ENCODE measurements at regions not wholly inside any gene's neighbourhood (a gene's known extent, or its start where the extent isn't known, plus 50 kb on each side); places are given as distances from the start of the nearest gene placed in this dataset.

DNA sequence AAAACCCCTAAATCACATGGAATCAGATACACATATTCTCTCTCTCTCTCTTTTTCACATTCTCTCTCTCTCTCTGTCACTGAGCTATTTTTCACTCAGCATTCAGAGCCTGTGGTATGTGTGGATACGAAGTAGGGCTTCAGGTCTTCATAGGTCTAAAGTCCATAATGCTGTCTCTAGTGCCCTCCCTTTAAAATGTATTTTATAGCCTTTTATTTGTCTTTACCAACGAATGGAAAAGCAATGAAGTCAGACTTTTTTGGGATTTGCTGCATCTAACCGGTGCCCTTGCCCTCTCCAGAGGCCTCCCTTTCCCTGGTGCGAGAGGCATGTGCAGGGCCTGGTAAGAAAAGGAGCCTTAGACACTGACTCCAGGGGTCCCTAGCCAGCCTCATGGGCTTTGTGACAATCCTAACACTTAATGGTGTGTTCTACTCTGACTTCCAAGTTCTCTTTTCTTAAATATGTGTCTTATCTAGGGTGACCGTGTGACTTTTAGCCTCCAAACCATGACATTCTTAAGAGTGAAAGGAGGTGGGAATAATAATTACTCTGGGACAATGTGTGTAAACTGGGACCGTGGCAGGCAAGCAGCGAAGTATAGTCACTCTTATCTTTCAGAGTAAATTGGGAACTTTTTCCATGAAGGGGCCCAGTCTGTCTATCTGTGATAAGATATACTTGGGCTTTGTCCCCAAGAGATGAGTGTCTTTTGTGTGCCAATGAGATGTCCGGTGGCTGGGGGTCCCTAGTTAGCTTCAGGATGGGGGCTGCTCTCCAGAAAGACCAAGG is 101.1 kb downstream of the B3GNT2 start:
- no peak for DNase-seq

DNA sequence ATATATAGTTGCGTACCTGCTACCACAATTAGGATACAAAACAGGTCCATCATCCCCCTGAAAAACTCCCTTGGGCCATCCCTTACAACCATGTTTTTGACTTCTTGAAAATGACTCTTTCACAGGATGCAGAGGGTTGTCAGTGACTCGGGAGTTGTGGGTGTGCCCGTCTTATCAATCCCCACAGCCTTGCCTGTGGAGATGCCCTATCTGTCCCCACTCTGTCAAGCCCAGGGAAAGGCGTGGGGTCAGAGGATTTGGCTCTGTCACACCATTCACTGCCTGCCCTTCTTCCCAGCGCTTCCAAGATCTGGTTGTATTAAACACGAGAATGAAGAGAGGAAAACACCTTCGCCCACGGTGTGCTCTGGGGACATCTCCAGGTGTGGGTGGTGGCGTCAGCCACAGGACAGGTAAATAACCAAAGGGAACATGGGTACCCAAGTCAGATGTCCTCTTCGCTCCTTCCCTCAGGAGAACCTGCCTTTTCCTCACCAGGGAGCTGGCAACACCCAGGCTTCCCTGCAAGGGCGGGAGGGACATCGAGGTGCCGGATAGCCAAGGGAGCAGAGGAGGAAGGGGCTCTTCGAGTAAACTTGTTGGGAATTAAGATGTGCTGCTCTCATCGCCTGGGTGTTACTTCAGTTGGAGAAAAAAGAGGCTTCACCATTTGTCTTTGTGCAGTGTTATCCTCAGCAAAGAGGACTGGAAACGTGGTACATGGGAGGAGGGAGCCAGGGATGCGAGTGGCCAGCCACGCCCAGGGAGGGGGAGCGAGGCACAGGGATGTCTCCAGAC is 100.3 kb downstream of the B3GNT2 start:
- DNase-seq, result no peak

DNA sequence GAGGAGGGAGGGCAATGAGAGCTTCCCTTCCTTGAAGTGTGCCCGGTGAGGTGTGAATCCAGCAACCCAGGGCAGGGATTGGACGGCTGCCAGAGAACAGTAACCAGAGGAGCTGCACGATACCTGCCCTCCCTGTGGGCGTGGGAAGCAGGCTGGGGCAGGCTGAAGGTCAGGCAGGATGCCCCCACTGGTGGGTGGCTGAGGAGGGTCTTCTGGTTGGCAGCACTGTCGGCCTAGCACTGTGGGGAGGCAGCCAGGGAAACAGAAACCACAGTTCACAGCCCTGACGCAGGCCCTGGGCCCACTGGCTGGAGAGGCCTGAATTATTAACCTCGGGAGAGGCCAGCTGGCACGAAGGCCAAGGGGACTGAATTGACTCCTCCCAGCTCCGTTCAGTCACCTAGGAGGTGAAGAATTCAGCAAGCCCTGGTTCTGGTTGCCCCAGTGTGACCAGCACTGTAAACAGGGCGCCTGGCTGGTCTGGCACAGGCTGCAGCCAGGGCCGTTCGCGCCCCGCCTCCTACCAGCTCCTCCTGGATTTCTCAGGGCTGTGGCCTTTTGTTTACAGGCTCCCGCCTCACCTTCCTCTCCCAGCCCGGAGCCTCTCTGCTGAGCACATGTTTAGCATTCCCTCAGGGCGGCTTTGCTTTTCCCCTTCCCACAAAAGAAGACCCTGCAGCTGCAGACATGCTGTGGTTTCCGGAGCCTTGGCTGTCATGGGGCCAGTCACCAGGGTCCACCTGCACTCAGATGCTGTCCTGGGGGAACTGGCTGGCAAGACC is 97.8 kb downstream of the B3GNT2 start:
- DNase-seq, result peak in 1 of 2 experiments; percentile 35

DNA sequence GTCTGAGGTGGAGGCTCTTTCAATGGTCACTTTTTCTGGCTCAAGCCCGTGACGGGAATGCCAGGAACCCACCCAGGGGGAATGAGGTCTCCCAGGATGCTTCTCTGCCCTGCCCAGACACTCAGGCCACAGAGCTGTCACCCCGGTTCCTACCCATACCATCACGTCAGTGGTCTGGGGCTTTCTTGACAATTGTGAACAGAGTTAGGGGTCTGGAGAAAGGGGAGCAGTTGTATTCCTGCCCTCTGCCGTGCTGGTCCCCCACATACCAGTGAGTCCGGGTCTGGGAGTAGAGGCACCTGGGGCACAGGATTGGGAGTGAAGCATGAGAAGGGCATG is 97.2 kb downstream of the B3GNT2 start:
- no peak for DNase-seq

DNA sequence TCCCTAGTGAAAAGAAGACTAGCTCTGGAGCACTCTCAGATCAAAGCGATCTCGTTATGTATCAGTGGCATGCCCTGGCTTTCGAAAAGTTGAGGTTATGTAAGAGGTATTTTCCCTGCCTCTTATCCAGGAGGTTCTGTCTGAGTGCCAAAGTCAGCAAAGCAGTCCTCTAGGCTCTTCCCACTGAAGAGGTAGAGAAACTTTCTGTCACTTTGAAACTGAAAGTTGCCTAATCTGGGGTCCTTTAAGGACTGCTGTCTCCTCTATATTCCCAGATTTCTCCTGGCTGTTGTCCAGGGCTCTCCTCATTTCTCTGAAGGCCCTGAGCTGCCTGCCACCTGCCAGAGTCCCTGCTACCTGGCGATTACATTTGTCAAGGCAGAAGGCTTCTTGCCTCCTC is 96.3 kb downstream of the B3GNT2 start:
- no peak for DNase-seq

DNA sequence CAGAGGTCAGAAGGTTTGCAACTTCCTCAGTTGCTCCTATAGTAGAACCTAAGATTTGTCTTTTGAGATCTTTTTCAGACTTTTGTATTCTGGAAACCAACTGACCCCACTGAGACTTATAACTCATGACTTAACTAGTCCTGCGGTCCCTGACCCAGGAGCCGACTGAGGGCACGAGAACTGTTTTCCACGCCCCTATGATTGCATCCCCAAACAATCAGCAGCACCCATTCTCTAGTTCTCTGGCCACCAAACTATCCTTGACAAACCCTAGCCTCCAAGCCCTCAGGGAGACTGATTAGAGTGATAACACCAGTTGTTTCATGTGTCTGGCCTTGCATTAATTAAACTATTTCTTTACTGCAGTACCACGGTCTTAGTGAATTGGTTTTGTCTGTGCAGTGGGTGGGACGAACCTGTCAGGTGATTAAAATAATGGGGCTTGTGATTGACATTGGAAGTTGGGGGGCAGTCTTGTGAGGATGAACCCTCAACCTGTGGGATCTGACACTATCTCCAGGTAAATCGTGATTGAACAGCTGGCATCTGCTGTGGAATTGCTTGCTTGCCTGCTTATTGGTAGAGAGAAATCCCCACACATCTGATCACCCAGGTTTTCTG is 95.7 kb downstream of the B3GNT2 start:
- DNase-seq, result no peak

DNA sequence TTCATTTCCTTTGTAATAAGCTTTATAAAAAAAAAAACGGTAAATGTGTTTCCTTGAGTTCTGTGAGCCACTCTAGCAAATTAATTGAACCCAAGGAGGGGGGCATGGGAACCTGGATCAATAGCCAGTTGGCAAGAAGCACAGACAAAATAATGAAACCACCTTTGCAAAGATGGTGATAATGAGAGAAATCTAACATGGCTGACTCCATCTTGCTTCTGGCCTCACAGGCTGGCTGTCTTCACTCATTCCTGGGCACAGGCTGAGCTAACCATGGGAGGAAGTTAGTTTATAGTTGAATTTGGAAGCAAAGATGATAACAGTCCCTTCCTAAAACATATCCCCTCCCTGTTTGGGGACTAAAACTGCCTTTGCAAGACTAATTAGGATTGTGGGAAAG is 95.1 kb downstream of the B3GNT2 start:
- no peak for DNase-seq

DNA sequence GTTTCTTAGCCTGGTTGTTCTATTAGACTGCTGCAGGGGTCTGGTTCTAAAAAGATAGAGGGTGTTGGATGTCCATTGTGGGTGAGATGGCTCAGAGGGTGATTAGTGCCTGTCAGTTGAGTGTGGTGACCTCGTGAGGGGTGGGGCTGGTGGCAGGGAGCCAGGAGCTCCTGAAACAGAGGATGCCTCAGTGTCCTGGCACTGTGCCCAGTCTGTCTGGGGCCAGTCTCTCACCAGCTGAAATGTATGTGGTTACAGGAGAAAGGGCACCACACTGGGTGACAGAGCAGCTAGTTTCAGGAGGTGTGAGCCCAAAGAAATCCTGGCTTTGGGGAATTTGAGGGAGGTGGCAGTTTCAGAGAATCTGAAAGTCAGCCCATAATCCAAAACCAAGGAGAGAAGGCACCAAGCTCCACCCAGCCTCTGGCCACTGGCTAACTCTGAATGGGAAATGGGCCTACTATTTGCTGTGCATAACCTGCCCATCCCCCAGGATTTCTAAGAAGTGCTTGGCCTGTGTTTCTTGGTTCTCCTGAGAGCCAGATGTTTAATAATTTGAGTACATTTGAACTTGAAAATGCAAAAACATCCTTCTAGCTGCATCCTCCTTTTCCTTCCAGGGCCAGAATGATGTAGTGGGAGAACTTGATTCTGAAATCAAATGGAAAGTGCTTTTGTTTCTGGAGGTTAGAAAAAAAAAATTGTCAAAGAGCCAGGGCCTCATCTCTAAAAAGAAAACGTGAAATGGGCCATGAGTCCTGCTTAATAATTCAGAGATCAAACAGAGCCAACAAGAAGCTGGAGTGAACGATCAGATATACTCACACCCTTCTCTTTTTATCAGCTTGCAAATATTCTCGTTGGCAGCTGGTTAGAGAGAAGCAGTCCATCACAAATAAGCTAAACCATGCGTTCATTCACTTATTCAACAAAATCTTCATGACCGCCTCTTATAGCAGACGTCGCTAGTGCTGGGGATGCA is 92.3 kb downstream of the B3GNT2 start:
- DNase-seq, result peak; percentile 88 to 89

DNA sequence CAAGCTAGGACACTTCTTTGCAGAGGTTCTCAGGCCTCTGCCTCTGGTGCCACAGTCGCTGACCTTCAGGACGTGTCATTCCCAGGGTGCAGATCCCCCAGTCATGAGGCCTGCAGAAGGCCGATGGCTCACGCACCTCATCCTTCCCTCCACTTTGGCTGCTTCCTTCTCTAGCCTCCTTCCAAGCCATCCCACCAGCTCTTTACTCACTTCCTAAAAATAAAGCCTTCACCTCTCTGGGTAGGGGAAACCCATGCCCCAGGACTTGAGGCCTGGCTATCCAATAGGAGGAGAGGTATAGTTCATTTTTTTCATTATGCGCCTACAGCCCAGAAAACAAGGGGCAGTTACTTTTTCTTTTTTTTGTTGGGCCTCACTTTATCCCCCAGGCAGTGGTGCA is 91.4 kb downstream of the B3GNT2 start:
- no peak for DNase-seq

DNA sequence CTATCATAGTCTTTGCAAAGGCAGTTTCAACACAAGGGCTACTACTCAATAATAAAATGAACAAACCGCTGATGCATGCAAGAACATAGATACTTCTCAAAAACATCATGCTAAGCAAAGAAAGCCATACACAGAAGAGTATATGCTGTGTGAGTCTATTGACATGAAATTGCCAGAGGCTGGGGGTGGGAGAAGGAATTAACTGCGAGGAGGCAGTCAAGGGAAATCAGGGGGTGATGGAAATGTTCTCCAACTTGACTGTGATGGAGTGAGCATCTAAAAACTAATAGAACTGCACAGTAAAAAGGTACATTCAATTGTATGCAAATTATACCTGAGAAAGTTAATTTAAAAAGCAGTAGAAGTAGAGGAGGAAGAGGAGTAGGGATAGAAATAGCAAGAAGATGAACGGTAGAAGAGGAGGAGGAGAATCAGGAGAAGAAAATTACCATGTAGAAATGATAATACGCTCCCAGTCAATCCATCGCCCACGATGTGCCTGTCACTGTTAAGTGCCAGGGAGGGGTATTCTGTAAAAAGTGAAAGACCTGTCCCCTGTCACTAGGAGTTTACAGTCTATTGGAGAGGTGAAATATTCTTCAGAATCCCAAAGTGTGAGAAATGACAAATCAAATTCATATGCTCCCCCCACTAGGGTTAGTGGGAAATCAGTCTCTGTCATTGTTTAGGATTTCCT is 90.3 kb downstream of the B3GNT2 start:
- DNase-seq, result no peak

DNA sequence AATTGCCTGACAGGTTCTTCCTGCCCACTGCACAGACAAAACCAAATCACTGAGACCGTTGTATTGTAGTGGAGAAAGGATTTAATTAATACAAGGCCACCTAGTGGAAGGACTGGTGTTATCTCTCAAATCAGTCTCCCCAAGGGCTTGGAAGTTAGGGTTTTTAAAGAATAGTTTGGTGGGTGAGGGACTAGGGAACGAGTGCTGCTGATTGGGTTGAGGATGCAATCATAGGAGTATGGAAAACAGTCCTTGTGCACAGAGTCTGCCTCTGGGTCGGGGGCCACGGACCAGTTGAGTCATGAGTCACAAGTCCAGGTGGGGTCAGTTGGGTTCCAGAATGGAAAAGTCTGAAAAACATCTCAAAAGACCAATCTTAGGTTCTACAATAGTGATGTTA is 89.1 kb downstream of the B3GNT2 start:
- DNase-seq, result no peak

DNA sequence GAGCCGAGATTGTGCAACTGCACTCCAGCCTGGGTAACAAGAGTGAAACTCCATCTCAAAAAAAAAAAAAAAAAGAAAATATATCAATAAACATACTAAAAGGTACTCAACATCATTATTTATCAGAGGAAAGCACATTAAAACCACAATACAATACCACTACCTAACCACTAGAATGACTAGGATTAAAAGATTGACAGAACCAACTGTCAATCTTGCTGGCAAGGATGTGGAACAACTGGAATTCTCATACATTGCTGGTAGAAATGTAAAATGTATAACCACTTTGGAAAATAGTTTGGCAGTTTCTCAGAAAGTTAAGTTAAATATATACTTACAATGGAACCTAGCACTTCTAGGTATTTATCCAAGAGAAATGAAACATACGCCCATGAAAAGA is 88.6 kb downstream of the B3GNT2 start:
- DNase-seq, result no peak

DNA sequence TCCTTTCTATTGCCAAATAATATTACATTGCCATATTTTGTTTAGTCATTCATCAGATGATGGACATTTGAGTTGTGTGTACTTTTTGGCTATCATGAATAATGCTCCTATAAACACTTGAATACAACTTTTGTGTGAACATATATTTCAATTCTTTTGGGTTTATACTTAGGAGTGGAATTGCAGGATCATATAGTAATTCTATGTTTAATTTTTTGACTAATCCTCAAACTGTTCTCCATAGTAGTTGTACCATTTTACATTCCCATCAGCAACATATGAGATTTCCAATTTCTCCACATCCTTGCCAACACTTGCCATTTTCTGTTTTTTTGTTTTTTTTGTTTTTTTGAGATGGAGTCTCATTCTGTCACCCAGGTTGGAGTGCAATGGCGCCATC is 87.2 kb downstream of the B3GNT2 start:
- no peak for DNase-seq

DNA sequence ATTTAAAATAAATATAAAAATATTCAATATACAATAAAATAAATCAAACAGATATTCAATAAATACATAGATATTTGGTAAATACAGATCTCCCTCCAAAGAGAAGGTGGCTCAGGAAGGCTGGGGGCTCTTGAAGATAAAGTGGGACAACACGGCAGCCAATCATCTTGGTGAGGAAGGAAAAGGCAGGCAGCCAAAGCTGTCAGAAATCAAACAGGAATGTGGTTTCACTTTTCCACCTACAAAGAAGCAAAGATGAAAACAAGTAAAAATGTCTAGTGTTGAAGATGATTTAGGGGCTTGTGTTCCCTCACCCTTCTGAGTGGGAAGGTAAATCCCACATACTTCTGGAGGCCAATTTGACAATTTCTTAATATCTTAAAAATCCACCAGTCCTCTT is 85.7 kb downstream of the B3GNT2 start:
- DNase-seq, result no peak

DNA sequence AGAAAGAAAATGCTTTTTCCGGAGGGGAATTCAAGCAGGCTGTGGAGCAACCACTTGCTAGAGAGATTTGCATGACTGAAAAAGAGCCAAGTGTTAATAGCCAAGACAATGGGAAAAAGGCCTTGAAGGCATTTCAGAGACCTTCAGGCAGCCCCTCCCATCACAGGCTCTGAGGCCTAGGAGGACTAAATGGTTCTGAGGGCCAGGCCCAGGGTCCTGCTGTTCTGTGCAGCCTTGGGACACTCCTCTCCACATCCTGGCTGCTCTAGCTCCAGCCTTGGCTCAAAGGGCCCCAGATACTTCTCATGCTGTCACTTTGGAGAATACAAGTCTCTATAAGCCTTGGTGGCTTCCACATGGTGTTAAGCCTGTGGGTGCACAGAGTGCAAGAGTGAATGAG is 81.8 kb downstream of the B3GNT2 start:
- no peak for DNase-seq

Data from NCI-H187 (cell line).